Activated naive CD8-positive, alpha-beta T cell treated with anti-CD3 and anti-CD28 coated beads, Interleukin-2, amount 50 U/mL, for 16 hours (primary cell): ENCODE measurements at regions not wholly inside any gene's neighbourhood (a gene's known extent, or its start where the extent isn't known, plus 50 kb on each side); places are given as distances from the start of the nearest gene placed in this dataset.

Experiments
- DNase-seq: peaks from one replicate; pipeline ENCODE4 v3.0.0-alpha.2; 2020; ENCODE audit warnings: low read depth, low spot score

DNA sequence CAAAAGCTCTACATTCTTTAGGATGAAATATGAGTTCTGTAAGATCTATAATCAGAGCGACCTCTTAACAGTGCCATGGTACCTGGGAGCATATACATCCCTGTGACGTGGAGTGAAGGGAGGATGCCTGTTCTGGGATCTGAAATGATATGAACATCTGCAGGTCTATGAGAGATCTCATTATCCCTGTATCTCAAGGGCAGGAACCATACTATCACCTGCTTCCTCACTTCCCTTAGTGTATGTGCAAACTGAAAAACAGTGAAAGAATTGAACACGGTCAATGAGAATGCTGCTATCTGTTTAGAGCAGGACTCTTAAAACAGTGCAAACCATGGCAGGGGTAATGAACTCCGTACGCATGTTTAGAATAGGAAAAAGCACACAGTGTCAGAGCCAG lies 364.0 kb downstream of the LPIN1 start:
- DNase-seq, result no peak

DNA sequence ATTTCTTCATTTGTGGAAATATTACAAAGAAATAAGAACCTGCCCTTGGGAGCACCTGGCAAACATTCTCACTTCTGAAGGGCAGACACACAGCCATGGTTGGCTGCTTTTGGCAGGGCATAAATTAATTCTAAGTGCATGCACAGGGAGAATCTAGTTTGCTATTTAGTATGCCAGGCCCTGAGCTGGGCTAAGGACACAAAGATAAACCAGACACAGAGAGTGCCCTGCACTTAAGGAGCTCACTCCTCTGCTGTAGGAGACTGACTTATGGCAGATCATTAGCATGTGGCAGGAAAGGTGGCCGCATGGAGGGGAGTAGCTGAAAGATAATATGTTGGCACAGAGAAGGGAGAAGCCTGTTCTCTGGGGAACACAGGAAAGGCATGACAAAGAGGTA lies 367.0 kb downstream of the LPIN1 start:
- DNase-seq, result no peak

DNA sequence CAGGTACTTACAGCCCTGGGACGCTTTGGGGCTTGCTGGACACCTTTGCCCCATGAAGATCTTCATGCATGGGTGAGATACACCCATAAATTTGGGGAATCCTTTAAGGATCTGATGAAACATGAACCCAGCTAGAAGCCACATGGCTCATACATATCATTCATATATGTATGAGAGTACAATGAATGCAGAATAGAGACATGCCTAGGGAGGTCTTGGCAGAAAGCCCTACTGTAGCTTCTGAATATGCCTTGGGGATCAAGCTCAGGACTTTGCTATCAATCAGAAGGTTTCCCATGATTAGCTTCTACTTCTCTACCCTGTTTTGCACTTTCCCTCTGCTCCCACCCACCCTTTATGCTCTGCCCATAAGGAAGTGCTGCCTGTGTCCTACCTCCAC lies 368.4 kb downstream of the LPIN1 start:
- DNase-seq, result no peak

DNA sequence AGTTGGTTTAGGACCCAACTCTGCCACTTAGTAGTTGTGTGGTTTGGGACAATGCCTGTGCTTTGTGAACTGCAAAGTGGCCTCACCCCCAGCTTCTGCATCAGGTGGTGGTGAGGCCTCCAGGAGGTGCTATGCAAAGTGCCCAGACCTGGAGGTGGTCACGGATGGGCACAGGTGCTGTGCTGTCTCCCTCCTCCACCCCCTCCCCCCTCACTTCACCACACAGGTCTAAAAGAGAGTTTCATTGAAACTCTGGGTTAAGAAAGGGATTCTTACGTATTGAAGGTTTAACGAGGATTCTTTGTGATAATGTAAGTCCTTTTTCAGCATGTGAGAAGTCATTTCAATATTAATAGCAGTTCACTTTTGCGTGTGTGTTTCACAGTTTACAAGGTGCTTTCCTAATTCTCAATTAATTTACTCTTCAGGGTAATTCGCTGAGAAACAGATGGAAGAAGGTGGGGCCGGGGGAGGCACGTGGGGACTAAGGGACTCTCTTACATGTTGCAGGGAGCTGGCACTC lies 369.9 kb downstream of the LPIN1 start:
- DNase-seq, result no peak

DNA sequence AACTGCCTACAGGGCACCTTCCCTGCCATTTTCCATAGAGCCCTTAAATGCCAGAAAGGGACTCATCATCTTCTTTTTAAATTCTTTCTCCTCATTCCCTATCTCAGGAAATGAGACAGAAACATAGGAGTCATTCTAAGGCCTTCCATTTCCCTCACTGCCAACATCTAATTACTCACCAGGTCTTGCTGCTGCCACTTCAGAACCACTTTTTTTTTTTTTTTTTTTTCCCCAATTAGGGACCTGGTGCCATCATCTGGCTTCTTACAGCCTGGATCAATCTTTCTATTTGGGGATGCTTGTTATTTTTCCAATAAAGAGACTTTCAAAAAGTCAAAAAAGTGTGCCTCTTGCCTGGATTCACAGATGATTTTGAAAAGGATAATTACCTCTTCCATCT lies 373.4 kb downstream of the LPIN1 start:
- no peak for DNase-seq

DNA sequence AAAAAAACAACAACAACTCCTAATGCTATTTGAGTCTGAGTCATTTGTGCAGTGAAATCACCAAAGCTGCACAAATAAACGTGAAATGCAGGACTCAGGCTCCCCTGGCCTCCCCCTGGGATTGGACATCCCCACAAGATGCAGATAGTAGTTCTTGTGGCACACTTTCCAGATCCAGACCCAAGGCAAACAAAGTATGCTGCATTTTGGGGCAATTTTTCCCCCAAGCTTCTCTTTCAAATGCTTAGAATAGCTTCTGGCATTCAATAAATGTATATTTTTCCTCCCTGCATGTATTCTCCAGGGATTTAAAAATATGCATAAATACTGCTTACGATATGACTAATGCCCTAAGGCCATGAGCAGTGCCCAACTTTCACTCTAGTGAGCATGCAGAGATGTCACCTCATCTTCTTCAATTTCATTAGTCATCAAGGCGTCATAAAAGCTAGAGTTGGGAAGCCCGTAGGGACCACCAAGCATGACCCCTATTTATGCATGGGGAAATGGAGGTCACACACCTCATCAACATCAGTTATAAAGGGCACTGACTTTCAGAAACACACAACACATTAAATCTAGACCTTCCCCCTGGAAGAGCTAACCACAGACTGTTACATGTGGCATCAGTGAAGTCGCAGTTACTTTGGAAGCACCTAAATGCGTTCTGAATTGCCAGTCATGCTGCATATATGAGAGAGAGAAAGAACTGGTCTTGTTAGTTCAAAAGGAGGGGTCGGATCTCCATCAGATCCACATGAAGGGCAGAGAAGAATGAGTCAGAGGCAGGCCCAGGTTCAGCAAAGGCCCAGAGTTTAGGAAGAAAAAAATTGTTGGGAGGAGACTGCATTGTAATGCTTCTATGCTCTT lies 374.1 kb downstream of the LPIN1 start:
- no peak for DNase-seq

DNA sequence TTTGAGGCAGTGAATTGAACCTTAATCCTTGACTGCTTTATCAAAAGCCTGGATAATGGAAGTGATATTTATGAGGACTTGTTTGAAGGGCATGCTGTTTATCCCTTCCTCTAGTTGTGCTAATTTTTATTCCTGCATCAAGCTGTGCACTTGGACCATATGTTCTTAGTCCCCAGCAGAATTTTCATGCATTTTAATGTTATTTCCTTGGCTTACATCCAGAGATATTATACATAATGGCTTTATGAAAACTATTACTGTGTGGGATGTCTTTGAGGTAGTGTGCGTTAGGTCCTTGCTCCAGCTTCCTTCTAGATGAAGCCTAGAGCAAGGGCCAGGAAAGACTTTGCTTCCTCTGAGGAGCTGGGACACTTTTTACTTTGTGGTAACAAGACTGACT lies 378.4 kb downstream of the LPIN1 start:
- no peak for DNase-seq

DNA sequence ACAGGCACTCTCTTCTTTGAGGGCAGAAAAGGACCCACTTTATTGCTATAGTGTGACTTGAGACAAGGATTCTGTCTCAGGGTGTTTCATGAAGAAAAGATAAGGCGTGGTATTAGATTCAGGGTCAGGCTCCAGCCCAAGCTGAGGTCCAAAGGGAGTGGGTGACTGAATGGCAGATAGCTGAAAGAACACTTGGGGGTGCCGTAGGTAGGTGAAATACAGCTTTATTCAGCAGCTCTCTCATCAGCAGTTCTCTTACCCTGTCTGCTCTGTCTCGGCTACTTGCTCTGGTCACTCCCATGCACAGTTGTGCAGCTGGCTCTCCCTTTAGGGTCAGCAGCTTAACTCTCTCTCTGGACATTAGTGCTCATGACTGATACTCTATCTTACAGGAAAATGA lies 379.9 kb downstream of the LPIN1 start:
- DNase-seq, result no peak

DNA sequence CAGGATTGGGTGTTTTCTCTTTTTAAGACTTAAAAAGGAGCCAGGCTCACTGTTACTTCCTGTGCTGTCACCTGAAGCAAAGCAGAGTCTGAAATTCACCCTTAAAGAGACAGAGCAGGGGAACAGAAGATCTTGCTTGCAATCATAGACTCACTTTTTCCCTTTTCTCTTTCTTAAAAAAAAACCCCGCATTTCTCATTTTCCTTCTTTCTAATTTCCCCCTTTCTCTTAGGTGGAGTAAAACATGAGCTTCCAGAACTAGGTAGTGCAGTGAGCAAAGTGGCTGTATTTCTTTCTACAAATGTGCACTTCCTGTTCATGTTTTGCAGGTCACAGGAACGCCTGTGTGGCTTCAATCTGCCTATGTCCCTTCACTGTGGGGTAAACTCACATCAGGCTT lies 381.2 kb downstream of the LPIN1 start:
- DNase-seq, result no peak

DNA sequence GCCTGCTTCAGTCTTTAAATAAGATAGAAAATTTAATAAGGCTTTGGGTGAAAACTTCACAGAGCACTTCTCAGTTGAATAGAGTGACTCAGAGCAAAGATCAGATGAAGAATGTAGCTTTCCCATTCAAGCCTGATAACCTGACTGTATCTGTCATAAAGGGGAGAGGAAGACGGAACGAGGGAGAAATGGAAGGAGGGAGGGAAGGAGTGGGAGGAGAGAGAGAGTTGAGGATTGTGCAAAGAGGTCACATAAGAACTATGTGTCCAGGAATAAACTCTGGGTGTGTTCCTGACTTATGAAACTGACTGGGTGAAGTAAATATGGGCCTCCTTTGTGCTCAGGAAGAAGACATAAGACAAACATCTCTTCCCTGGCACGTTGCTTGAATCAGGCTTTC lies 385.5 kb downstream of the LPIN1 start:
- no peak for DNase-seq

DNA sequence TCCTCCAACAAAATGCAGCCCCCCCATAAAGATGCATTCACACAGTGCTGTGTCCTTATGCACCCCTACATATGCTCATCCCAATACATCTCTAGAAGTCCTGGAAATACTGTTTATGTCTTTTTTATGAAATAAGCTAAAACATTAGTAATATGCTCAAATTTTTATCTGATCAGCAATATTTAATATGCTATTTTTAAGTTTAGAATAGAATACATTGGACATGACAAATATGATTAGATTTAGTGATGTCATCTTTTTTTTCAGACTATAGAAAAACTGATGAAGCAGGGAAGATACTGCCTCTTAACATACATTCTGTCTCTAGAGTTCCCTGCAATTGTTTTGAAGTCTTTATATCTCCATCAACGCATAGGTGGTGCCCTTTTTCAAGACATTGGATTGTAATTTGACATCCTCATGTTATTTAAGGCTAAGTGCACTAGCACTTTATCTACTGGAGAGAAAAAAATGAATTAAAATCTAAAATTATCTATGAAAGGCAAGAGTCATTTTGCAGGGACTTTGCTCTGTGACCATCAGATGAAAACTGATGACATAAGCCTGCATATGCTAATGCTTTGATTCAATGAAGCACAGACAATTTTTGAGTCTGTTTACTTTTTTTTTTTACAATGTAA lies 395.3 kb downstream of the LPIN1 start:
- no peak for DNase-seq

DNA sequence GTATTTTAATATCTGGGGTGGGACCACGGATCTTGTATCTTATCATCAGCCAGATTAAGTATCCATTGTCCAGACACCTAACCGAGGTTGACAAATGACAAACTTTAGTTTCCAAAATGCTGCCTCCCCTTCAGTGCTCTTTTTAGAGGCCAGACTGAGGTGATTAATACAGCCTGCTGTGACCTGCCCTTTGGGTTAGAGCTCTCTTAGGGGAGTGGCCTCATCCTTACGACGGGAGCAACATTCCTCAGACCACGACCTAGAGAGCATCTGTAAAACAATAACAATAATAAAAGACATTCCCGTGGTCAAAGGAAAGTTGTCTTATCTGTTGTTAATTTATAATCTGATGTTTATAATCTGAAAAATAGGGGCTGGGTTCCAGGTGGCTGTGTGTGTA lies 405.3 kb downstream of the LPIN1 start:
- DNase-seq, result no peak

DNA sequence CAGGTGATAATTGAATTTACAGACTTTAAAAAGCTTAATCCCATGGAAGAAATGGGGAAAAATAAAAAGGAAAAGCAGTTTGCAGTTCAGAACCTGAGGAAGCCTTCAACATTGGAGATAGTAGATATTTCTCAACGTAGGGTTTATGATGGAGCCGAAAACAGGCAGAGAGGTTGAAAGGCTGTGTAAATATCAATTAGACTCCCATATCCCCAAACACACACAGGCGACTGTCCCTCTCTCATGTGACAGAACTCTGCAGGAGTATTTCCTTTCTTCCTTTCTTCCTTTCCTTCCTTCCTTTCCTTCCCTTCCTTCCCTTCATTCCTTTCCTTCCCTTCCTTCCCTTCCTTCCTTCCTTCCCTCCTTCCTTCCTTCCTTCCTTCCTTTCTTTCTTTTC lies 406.5 kb downstream of the LPIN1 start:
- no peak for DNase-seq

DNA sequence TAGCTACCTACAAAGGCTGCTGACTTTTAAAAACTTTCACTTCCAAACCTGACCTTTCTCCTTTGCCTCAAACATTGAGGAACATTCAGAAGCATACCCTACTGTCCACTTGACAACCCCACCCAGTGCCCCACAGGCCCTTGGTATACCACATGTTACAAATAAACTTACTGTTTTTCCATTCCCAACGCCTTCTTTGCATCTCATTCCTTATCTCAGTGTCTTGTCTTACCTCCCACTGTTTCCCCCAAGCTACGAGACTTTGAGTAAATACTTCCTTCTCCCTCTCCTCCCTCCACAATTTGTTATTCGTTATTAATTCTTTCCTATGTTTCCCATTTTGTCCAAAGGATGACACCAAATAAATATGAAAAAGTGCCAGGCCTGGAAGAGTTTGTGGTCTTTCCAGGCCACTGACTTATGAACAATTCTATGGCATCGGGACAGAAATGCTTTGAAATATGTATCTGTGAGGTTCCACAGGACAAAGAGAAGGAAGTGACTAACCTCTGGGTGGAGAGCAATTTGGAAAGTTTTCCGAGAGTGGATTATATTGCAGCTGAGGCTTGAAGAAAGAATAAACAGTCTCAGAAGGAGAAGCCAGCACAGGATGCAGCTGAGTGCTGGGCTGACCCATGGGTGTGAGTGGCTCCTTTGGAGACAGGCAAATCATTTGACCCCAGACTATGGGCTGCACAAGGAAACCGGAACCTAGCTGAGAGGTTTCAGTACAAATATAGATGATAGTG lies 409.0 kb downstream of the LPIN1 start:
- no peak for DNase-seq

DNA sequence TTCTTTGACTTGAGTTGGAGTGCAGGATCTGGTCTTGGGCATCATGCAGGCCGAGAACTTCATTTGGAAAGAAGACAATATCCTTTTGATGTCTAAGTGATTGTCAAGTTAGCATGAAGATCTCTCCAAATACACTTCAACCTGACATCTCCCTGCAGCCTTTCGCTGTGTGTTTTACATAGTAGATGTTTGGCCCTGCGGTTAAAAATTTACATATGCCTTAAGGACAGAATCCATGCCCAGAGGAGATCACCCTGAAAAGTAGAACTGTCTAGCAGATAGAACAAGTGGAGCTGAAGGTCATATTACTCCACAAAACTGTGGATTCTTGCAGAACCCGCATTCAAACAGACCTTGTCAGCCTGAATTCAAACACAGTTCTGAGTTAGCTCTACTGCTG lies 409.9 kb downstream of the LPIN1 start:
- no peak for DNase-seq

DNA sequence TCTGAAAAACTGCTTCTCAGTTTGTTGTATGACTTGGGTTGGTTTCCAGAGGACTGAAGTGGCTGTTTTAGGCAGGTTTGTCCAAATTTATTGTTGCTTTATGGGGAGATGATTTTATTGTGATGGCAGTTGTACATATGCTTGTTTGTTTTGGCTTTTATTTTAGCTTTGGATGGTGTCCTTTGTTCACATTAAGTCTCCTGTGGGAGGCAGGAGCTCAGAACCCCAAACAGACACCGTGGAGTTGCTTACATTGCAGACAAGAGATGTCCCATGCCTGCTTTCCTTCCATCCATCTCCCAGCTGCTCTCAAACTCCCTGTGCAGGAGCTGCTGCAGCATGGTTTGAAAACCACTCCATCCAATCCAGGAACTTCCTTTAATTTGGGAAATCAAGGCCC lies 414.7 kb downstream of the LPIN1 start:
- DNase-seq, result no peak

DNA sequence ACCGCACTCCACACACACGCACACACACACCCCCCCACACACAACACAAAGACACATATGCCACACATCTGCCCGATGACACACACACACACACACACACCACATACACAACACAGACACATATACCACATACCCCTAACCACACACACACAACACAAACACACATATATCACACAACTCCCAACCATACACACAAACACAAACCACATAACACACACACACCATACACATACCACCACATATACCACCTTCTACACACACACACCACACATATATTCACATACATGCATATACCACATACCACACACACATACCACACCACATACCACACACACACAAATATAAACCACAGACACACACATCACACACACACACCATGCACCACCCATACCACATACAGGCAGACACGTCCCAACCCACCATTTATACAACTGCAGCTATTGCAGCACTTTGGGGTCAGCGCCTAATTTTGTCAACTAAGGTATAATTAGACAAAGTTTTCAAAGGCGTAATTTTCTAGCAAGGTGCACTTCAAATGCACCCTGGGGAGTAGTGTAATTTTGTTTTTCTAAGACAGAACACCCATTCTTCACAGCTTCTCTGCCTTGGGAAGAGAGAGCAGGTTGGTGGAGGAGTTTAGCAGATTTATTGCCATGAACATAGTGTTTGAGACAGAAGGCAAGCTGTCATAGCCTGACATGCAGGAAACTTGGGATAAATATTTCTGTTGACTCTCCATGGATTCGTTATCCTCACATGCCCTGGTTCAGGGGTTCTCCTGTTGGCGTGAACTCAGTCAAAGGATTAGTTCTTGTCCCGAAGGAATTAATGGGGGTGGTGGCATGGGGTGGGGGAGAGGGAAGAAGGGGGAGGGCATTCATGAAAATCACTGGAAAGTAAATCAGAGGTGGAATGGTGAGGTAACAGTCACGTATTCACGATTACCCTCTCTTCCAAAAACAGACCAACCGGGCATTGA lies 416.1 kb downstream of the LPIN1 start:
- DNase-seq, result no peak

DNA sequence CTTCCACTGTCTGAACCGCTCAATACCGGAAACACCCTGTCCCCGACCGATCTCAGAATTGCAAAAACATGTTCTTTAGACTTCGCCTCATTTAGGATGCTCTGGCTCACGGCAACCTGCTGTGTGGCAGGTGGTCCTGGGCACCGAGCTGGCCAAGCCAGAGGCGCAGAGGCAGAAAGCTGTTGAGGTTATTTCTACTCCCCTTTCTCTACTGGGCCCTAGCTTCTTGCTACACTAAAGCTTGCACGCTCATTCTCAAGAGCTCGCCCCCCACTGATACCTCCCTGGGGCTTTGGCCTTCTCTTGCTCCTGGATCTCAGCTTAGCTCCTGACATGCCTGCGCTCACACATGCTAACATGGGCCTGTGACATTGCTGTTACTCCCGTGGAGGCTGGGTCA lies 417.4 kb downstream of the LPIN1 start:
- no peak for DNase-seq

DNA sequence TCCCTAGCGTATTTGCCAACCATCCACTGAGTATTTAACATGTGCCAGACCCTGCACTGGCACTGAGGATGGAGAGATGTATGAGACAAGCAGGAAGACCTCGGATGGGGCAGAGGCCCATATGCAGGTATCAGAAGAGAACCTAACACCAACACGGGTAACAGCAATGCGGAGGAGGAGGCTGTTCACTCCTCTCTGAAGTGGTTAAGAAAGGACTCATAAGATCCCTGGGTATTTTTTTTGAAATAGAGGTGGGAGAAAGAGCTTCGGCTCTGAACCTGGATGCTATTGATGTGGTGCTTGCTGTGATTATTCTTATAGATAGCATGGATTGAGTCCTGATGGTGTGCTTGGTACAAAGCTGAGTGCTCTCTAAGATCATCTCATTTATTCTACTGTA lies 418.3 kb downstream of the LPIN1 start:
- DNase-seq, result no peak

DNA sequence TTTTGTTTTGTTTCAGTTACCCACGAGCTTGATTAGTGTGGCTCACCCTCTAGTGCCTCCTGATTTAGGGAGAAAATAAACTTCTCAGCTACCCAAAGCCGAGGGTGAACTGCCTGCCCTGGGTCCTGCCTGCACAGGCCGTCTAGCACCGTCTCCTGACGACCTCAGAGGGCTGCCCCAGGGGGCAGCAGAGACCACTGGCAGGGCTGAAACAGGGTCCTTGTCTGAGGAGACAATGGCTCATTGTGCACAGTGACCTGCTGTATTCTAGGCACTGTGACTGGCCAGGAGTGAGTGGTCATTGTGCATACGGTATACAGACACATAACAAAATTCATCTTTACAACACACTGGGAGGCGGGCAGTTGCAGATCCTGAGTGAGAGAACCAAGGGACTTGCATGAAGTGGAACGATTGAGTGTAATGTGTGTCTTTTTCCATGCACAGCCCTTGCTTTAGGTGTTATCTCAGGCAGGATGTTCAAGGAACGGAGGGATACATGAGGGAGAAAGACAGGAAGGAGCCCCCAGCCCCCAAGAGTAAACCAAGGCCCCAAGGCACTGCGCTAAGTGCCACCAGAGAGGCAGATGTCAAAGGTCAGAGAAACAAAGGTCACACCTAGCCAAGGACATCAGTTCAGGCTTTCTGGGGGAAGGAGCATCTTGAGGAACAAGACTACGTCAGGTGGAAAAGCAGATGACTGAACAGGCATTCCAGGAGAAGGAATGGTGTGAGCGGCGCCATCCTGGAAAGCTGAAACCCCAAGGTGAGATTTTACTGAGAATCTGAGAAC lies 421.3 kb downstream of the LPIN1 start:
- no peak for DNase-seq
